Mucosa of rectum (tissue), 2 donors: ENCODE measurements at regions not wholly inside any gene's neighbourhood (a gene's known extent, or its start where the extent isn't known, plus 50 kb on each side); places are given as distances from the start of the nearest gene placed in this dataset.
A peak's percentile ranks its signal among the peaks of the same experiment; 100 is the strongest.

Experiments used
- H3K27ac ChIP-seq, 2 donors: one replicate each; pipeline ENCODE4 v1.7.0; 2013; ENCODE audit warnings: inconsistent platforms in 2 of 2, low read depth in 2 of 2, low read length in 2 of 2
- H3K27me3 ChIP-seq, 2 donors: one replicate each; pipeline ENCODE4 v1.7.0; 2013; ENCODE audit warnings: low read length in 2 of 2; ENCODE audit not compliant: control insufficient read depth in 2 of 2, insufficient read depth in 2 of 2
- H3K36me3 ChIP-seq, 2 donors: one replicate each; pipeline ENCODE4 v1.7.0; 2013; ENCODE audit warnings: low read length in 2 of 2; ENCODE audit not compliant: control insufficient read depth in 2 of 2, insufficient read depth in 2 of 2
- H3K4me1 ChIP-seq, 2 donors: one replicate each; pipeline ENCODE4 v1.7.0; 2013; ENCODE audit warnings: low read length in 2 of 2, mild to moderate bottlenecking in 1 of 2; ENCODE audit not compliant: control insufficient read depth in 2 of 2, insufficient read depth in 2 of 2
- H3K4me3 ChIP-seq, 2 donors: one replicate each; pipeline ENCODE4 v1.7.0; 2013; ENCODE audit warnings: low read length in 2 of 2
- H3K9ac ChIP-seq, 2 donors: one replicate each; pipeline ENCODE4 v1.7.0; 2013; ENCODE audit warnings: low read length in 2 of 2, low read depth in 1 of 2, mild to moderate bottlenecking in 1 of 2
- H3K9me3 ChIP-seq, 2 donors: one replicate each; pipeline ENCODE4 v1.7.0; 2013; ENCODE audit warnings: low read length in 2 of 2; ENCODE audit not compliant: control insufficient read depth in 2 of 2
- donor health status: healthy.
- donor health status: Normal muscosa, but diverticular disease.

DNA sequence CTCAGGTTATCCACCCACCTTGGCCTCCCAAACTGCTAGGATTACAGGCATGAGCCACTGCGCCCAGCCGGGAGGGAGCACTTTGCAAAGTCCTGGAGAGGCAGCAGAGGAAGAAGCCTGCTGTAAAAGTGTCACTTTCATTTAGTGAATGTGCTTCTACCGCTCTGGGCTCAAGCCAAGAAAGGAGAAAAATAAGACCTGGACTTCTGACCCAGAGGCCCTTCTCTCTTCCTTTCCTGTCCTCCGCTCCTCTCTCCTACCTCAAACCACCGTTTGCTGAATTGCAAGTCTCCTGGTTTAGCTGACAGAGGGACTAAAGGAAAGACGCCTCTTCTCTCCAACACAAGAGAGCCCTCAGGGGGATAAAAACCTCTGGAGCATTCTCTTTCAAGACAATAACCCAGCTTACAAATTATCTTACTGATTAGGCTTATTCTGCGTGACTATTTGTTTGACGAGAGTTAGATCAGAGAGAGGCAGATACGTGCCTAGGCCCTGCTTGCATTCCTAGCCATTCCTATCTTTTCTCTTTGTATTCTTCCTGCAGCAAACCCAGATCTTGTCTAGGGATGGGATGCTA, 84.2 kb upstream of the SLC22A23 start:
- peaks cover 17 to 29% of the 10 kb centered on the region in 2 donors for H3K4me1 ChIP-seq
- peak overlapping the region in 1 of 2 donors; percentile 23 for H3K27ac ChIP-seq

DNA sequence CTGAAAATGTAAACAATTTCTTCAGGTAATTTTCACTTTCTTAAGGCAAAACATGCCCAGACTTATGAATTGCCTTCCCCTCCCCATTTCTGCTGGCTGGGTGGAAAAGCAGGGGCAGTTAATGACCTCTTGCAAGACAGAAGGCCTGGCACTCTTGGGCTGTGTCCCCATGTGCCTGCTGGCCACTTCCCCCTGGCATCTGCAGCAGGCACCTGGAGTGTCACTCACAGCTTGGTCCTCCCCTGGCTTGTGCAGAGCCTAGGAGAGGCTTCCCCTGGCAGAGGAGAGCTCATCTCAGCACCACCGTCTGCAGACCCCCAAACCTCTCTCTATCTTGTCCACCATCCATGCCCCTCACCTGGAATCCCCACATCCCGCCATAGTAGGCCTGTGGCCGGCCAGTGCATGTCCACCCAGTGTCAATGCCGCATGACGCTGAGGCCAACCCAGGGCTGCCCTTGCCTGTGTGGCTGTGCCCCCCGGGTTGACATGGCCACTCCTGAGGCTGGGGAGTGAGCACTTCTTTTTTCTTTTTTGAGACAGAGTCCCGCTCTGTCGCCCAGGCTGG, 83.5 kb upstream of the SLC22A23 start:
- Histone ChIP-seq H3K27me3 (no peaks in the 10 kb centered on the region), H3K36me3 (no peaks in the 10 kb centered on the region), H3K9me3 (no peaks in the 10 kb centered on the region), H3K9ac (no peak overlapping the region), H3K27ac (peak overlapping the region in 1 of 2 donors; percentile 23), H3K4me3 (no peak overlapping the region), H3K4me1 (peaks cover 14 to 26% of the 10 kb centered on the region in 2 donors)

More for the DNA sequence above, 84.2 kb upstream of the SLC22A23 start:
- Histone ChIP-seq H3K9ac (no peak overlapping the region), H3K27me3 (no peaks in the 10 kb centered on the region), H3K4me3 (no peak overlapping the region), H3K9me3 (no peaks in the 10 kb centered on the region), H3K36me3 (no peaks in the 10 kb centered on the region)

DNA sequence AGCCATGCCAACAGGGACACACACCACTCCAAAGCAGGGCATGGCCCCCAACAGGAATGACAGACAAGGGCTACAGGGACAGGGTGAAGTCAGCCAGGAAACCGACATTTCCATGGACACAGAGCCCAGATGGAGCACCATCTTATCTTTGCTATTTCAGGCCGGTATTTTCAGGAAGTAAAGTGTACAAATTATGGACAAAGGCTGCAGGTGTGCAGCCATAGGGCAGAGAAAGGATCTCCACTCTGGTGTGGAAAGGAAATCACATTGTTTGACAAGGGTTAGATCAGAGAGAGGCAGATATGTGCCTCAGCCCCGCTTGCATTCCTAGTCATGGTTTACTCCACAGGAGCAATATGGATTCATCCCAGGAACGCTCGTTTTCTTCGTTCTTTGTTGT, 81.7 kb upstream of the SLC22A23 start:
- H3K36me3 ChIP-seq, result no peaks in the 10 kb centered on the region
- no peak overlapping the region for H3K4me3 ChIP-seq
- H3K4me1 ChIP-seq, result peaks cover 10 to 24% of the 10 kb centered on the region in 2 donors
- no peak overlapping the region for H3K27ac ChIP-seq
- no peaks in the 10 kb centered on the region for H3K27me3 ChIP-seq
- H3K9me3 ChIP-seq, result no peaks in the 10 kb centered on the region
- H3K9ac ChIP-seq, result no peak overlapping the region

DNA sequence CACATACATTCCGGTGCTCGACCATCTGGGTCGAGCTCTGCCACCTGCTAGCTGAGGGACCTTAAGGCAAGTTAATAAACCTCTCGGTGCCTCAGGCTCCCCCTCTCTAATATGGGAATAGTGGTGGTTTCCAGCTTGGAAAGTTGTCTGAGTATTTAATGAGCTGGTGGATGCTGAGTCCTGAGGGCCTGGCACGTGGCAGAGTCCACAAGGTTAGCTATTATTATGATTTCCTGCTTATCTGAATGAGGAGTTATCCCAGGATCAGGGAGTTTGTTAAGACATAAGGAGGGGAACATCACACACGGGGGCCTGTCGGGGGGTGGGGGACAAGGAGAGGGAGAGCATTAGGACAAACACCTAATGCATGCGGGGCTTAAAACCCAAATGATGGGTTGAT, 80.1 kb upstream of the SLC22A23 start:
- peaks cover 5 to 19% of the 10 kb centered on the region in 2 donors for H3K4me1 ChIP-seq
- no peak overlapping the region for H3K9ac ChIP-seq
- H3K4me3 ChIP-seq, result no peak overlapping the region
- no peaks in the 10 kb centered on the region for H3K9me3 ChIP-seq
- no peaks in the 10 kb centered on the region for H3K27me3 ChIP-seq
- H3K27ac ChIP-seq, result no peak overlapping the region
- no peaks in the 10 kb centered on the region for H3K36me3 ChIP-seq

DNA sequence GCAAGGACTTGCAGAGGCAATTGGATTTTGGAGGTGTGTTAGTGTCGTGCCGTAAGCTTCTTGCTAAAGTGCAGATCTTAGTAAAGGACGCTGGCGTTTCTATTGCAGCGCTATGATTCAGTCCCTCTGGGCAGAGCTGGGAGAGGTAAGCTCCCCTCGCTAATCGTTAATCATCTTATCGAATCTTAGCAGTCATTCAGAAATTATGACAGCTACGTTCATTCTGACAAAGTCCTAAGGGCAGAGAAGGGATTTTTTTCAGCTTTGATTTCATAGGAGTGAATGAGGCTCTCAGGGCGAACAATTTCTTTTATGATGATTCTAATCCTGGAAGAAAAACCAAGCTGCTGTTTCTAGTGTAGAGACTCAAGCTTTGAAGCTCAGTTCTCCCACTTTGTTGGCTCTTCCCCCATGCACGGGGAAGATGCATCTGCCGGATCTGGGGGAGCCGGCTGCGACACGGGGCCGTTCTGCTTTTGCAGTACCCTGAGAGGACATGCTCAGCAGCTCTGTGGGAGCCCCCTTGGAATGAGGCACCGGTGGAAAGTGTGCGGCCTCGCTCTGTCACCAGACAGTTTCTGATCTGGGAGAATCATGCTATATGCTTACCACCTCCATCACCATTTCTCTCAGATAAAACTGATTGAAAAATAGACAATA, 79.1 kb upstream of the SLC22A23 start:
- Histone ChIP-seq H3K9ac (no peak overlapping the region), H3K27ac (peak overlapping the region in 1 of 2 donors; percentile 38), H3K4me1 (peaks cover 5 to 12% of the 10 kb centered on the region in 2 donors), H3K36me3 (no peaks in the 10 kb centered on the region), H3K9me3 (no peaks in the 10 kb centered on the region), H3K27me3 (no peaks in the 10 kb centered on the region), H3K4me3 (no peak overlapping the region)

DNA sequence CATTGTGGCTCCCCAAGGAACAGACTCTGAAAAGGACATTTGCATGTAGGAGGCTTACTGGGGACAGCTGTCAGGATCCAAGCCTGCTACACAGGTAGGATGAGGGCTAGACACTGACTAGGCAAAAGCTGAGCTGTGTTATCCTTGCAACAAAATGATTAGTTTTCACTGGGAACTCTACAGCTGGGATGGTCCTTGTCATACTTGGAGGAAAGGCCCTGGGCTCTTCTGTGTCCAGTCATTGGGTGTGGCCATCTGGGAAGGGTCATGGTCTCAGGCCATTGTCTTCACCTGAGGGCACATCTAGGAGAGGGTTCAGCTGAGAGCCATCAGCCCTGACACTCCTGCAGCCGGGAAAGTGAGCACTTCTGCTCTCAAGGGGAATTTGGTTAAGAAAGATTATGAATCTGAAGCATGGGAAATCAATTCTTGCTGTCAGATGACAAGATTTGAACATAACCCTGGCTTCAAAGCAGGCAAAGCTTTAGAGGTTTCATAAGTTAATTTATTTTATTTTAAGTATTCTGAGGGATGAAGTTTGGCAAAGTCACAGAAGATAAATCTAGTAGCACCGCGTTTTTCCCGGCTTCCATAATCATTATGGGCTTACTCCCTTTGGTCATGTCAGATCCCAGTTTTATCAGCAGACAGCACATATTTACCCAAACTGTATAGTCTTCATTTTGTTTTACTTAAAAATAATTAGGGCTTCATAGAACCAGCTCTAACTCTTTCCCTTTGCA, 78.4 kb upstream of the SLC22A23 start:
- H3K27me3 ChIP-seq, result no peaks in the 10 kb centered on the region

DNA sequence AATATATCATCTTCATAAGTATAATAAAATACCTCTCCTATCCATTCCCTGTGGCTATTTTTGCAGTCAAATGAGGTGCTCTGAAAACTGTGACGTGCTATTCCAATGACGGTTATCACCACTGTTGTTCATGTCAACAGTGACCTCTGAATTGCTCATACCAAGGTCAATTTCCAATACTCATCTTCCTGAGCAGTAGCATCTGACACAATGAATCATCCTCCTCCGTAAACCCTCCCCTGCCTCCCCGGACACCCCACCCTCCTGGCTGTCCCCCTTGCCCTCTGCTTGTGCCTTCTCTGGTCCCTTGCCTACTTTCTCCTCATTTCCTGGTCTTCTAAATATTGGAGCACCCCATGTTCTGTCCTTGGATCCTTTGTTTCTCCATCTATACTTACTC, 77.7 kb upstream of the SLC22A23 start:
- H3K9me3 ChIP-seq, result no peaks in the 10 kb centered on the region
- H3K9ac ChIP-seq, result no peak overlapping the region
- H3K27me3 ChIP-seq, result no peaks in the 10 kb centered on the region
- peak overlapping the region in 1 of 2 donors; percentile 24 for H3K27ac ChIP-seq
- H3K4me3 ChIP-seq, result no peak overlapping the region
- no peaks in the 10 kb centered on the region for H3K36me3 ChIP-seq
- peaks cover 0 to 3% of the 10 kb centered on the region in 2 donors for H3K4me1 ChIP-seq

More for the DNA sequence above, 78.4 kb upstream of the SLC22A23 start:
- no peaks in the 10 kb centered on the region for H3K36me3 ChIP-seq
- no peaks in the 10 kb centered on the region for H3K9me3 ChIP-seq
- peaks cover under 1 to 5% of the 10 kb centered on the region in 2 donors for H3K4me1 ChIP-seq
- no peak overlapping the region for H3K4me3 ChIP-seq
- no peak overlapping the region for H3K9ac ChIP-seq
- peak overlapping the region in 1 of 2 donors; percentile 24 for H3K27ac ChIP-seq

DNA sequence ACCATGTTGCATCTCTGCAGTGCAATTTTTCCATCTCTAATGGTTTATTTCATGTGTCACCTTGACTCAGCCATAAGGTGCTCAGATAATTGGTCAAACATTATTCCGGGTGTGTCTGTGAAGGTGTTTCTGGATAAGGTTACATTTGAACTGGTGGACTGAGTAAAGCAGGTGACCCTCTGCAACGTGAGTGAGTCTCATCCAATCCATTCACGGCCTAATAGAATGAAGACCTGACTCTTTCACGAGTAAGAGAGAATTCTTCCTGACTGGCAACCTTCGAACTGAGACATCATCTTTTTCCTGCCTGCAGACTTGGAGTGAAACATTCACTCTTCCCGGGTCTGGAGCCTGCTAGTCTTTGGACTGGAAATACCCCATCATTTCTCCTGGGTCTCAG, 77.1 kb upstream of the SLC22A23 start:
- H3K4me1 ChIP-seq, result peaks cover 0 to 3% of the 10 kb centered on the region in 2 donors
- H3K9me3 ChIP-seq, result no peaks in the 10 kb centered on the region

DNA sequence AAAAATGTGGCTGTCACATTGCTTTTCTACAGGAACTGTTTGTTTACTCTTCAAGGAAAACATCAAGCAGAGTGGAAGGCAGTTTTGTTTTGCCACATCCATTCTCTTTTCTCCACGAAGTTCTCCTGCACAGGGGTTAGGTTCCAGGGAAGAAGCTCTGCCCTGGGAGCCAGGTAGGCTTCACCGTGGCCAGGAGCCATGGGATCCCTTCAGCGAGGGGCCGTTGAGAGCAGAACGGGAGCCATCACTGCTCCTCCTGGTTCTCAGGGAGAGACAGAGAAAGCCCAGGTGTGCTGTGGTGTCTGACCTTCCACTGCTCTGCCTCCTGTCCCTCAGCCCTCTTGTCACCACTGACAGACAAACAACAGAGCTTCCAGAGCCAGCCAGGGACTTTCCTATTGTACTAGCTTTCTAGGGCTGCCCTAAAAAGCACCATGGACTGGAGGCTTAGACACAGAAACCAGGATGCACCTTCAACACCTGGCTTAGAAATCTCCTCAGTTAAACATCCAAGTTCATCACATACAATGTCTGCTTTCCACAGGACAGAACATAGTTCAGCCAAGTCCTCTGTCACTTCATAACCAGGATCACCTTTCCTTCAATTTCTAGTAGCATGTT, 75.6 kb upstream of the SLC22A23 start:
- Histone ChIP-seq H3K9ac (no peak overlapping the region), H3K27ac (no peak overlapping the region), H3K27me3 (no peaks in the 10 kb centered on the region), H3K36me3 (no peaks in the 10 kb centered on the region), H3K4me1 (peaks cover 0 to 8% of the 10 kb centered on the region in 2 donors), H3K4me3 (no peak overlapping the region), H3K9me3 (no peaks in the 10 kb centered on the region)

More for the DNA sequence above, 77.1 kb upstream of the SLC22A23 start:
- no peak overlapping the region for H3K9ac ChIP-seq
- no peaks in the 10 kb centered on the region for H3K36me3 ChIP-seq
- no peaks in the 10 kb centered on the region for H3K27me3 ChIP-seq
- H3K4me3 ChIP-seq, result no peak overlapping the region
- no peak overlapping the region for H3K27ac ChIP-seq
